Ishikawa (cell line): ENCODE measurements at regions not wholly inside any gene's neighbourhood (a gene's known extent, or its start where the extent isn't known, plus 50 kb on each side); places are given as distances from the start of the nearest gene placed in this dataset.

ENCODE experiments used
- CEBPB ChIP-seq: IDR thresholded peaks from 2 replicates; pipeline ENCODE4 v1.6.1; 2012
- CREB1 ChIP-seq: IDR thresholded peaks from 2 replicates; pipeline ENCODE4 v1.6.1; 2012; ENCODE audit warnings: low read depth
- EP300 ChIP-seq: IDR thresholded peaks from 2 replicates; pipeline ENCODE4 v1.6.1; 2012; ENCODE audit warnings: borderline replicate concordance
- RAD21 ChIP-seq: IDR thresholded peaks from 2 replicates; pipeline ENCODE4 v1.6.1; 2012; ENCODE audit warnings: low read depth
- TAF1 ChIP-seq: IDR thresholded peaks from 2 replicates; pipeline ENCODE4 v1.6.1; 2012; ENCODE audit warnings: low read depth, mild to moderate bottlenecking
- TCF12 ChIP-seq: IDR thresholded peaks from 2 replicates; pipeline ENCODE4 v1.6.1; 2012; ENCODE audit warnings: low read depth
- TEAD4 ChIP-seq: IDR thresholded peaks from 2 replicates; pipeline ENCODE4 v1.6.1; 2012
- TF ChIP-seq, protein P1 (sequence below): IDR thresholded peaks from 2 replicates; pipeline ENCODE4 v1.6.1; 2012
- TF ChIP-seq, protein P2 (sequence below): IDR thresholded peaks from 2 replicates; pipeline ENCODE4 v1.6.1; 2012
- TF ChIP-seq, protein P3 (sequence below): IDR thresholded peaks from 2 replicates; pipeline ENCODE4 v1.6.1; 2012; ENCODE audit warnings: low read depth, mild to moderate bottlenecking

DNA sequence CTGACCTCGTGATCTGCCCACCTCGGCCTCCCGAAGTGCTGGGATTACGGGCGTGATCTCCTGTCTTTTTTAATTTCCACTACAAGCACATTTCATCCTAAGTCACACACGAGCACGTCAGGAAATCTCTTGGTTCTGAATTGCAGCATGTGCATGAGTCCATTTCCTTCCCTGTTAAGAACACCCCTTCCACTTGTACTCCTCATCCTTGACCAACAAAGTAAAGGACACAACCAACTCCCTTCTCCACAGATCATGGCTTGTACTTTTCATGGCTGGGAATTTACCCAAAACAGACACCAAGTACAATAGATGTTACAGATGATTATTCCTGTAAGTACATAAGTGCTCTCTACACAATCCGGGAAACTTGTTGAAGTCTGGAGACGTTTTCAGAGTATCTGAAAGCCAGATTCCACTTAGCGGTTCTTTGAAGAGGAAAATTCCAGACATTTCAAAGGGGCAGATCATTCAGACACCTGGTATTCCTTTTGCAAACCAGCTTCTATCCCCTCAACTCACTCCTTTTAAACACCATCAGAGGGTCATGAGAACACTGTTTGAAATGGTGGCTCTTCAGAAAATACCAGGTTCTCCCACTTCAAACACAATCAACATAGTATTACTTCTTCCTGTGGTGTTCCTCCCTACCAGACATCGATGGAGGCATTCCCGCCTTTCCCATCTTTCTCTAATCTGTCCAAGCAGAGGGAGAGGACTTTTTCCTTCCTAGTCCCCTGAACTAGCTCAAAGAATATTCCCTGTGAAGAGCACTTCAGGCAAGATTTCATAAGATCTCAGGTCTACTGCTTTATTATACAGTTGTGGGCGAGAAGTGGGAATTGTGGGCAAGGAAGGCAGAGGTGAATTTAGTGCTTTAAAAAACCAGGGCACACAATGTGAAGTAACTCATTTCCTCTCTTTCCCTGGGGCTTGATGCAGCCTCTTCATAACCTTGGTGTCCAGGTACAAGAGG lies 80.1 kb upstream of the TSC22D2 start:
- TF ChIP-seq TEAD4, result no peak
- TF ChIP-seq EP300, result no peak
- TF ChIP-seq TCF12, result no peak
- TF ChIP-seq, protein P1, sequence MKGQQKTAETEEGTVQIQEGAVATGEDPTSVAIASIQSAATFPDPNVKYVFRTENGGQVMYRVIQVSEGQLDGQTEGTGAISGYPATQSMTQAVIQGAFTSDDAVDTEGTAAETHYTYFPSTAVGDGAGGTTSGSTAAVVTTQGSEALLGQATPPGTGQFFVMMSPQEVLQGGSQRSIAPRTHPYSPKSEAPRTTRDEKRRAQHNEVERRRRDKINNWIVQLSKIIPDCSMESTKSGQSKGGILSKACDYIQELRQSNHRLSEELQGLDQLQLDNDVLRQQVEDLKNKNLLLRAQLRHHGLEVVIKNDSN, result no peak
- no peak for TF ChIP-seq TAF1
- TF ChIP-seq CEBPB, result no peak
- TF ChIP-seq, protein P2, sequence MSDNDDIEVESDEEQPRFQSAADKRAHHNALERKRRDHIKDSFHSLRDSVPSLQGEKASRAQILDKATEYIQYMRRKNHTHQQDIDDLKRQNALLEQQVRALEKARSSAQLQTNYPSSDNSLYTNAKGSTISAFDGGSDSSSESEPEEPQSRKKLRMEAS, result no peak
- TF ChIP-seq RAD21, result no peak
- no peak for TF ChIP-seq CREB1
- TF ChIP-seq, protein P3, sequence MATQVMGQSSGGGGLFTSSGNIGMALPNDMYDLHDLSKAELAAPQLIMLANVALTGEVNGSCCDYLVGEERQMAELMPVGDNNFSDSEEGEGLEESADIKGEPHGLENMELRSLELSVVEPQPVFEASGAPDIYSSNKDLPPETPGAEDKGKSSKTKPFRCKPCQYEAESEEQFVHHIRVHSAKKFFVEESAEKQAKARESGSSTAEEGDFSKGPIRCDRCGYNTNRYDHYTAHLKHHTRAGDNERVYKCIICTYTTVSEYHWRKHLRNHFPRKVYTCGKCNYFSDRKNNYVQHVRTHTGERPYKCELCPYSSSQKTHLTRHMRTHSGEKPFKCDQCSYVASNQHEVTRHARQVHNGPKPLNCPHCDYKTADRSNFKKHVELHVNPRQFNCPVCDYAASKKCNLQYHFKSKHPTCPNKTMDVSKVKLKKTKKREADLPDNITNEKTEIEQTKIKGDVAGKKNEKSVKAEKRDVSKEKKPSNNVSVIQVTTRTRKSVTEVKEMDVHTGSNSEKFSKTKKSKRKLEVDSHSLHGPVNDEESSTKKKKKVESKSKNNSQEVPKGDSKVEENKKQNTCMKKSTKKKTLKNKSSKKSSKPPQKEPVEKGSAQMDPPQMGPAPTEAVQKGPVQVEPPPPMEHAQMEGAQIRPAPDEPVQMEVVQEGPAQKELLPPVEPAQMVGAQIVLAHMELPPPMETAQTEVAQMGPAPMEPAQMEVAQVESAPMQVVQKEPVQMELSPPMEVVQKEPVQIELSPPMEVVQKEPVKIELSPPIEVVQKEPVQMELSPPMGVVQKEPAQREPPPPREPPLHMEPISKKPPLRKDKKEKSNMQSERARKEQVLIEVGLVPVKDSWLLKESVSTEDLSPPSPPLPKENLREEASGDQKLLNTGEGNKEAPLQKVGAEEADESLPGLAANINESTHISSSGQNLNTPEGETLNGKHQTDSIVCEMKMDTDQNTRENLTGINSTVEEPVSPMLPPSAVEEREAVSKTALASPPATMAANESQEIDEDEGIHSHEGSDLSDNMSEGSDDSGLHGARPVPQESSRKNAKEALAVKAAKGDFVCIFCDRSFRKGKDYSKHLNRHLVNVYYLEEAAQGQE, result no peak
